H9 (cell line): ENCODE measurements at regions not wholly inside any gene's neighbourhood (a gene's known extent, or its start where the extent isn't known, plus 50 kb on each side); places are given as distances from the start of the nearest gene placed in this dataset.

Experiments
- DNase-seq: peaks from one replicate; pipeline ENCODE4 v3.0.0-alpha.2; 2017
- H2AFZ ChIP-seq: one replicate; pipeline ENCODE4 v1.6.1; 2013; ENCODE audit warnings: mild to moderate bottlenecking, low read length, control low read depth, moderate library complexity
- H2AK5ac ChIP-seq: 2 replicates; pipeline ENCODE4 v1.6.1; 2013; ENCODE audit warnings: low read length, control low read depth, mixed read lengths; ENCODE audit not compliant: insufficient read length
- H2BK120ac ChIP-seq: one replicate; pipeline ENCODE4 v1.6.1; 2013; ENCODE audit warnings: low read depth, mild to moderate bottlenecking, low read length, control low read depth, inconsistent platforms; ENCODE audit not compliant: poor library complexity, severe bottlenecking
- H2BK12ac ChIP-seq: 2 replicates; pipeline ENCODE4 v1.6.1; 2013; ENCODE audit warnings: low read length, control low read depth, mixed read lengths, low read depth; ENCODE audit not compliant: insufficient read length
- H2BK15ac ChIP-seq: 2 replicates; pipeline ENCODE4 v1.6.1; 2013; ENCODE audit warnings: low read depth, low read length, control low read depth
- H2BK20ac ChIP-seq: one replicate; pipeline ENCODE4 v1.6.1; 2013; ENCODE audit warnings: low read depth, mild to moderate bottlenecking, low read length, control low read depth, inconsistent platforms; ENCODE audit not compliant: poor library complexity, severe bottlenecking
- H2BK5ac ChIP-seq: 2 replicates; pipeline ENCODE4 v1.6.1; 2013; ENCODE audit warnings: low read length, control low read depth, mixed read lengths; ENCODE audit not compliant: insufficient read length
- H3K14ac ChIP-seq: 2 replicates; pipeline ENCODE4 v1.6.1; 2013; ENCODE audit warnings: low read length, control low read depth; ENCODE audit not compliant: insufficient read depth
- H3K18ac ChIP-seq: 2 replicates; pipeline ENCODE4 v1.6.1; 2013; ENCODE audit warnings: low read depth, mild to moderate bottlenecking, mixed read lengths, low read length, control low read depth; ENCODE audit not compliant: insufficient read length
- H3K23ac ChIP-seq: 2 replicates; pipeline ENCODE4 v1.6.1; 2013; ENCODE audit warnings: low read length, control low read depth, mixed read lengths, low read depth; ENCODE audit not compliant: insufficient read length
- H3K23me2 ChIP-seq: 2 replicates; pipeline ENCODE4 v1.6.1; 2013; ENCODE audit warnings: low read depth, mild to moderate bottlenecking, mixed read lengths, low read length, control low read depth; ENCODE audit not compliant: insufficient read length, poor library complexity, severe bottlenecking
- H3K27ac ChIP-seq: 2 replicates; pipeline ENCODE4 v1.5.1; 2013; ENCODE audit warnings: low read length, control low read depth, mixed read lengths, low read depth; ENCODE audit not compliant: insufficient read length
- H3K27me3 ChIP-seq: 2 replicates; pipeline ENCODE4 v1.6.1; 2013; ENCODE audit warnings: low read length, control low read depth, inconsistent platforms; ENCODE audit not compliant: insufficient read depth
- H3K4ac ChIP-seq: 2 replicates; pipeline ENCODE4 v1.6.1; 2013; ENCODE audit warnings: low read depth, mild to moderate bottlenecking, control low read depth, inconsistent platforms, low read length, moderate library complexity
- H3K4me1 ChIP-seq: 2 replicates; pipeline ENCODE4 v1.6.1; 2013; ENCODE audit warnings: low read length, control low read depth, inconsistent platforms; ENCODE audit not compliant: insufficient read depth
- H3K4me2 ChIP-seq: 2 replicates; pipeline ENCODE4 v1.6.1; 2013; ENCODE audit warnings: low read length, control low read depth, mixed read lengths; ENCODE audit not compliant: insufficient read length, insufficient read depth
- H3K56ac ChIP-seq: 2 replicates; pipeline ENCODE4 v1.6.1; 2013; ENCODE audit warnings: low read depth, mild to moderate bottlenecking, mixed read lengths, low read length, control low read depth; ENCODE audit not compliant: insufficient read length
- H3K79me1 ChIP-seq: 2 replicates; pipeline ENCODE4 v1.6.1; 2013; ENCODE audit warnings: low read depth, mild to moderate bottlenecking, moderate library complexity, low read length, control low read depth, inconsistent platforms; ENCODE audit not compliant: insufficient read depth, poor library complexity, severe bottlenecking
- H3K79me2 ChIP-seq: 2 replicates; pipeline ENCODE4 v1.6.1; 2013; ENCODE audit warnings: low read length, control low read depth, inconsistent platforms; ENCODE audit not compliant: insufficient read depth
- H3K9ac ChIP-seq: 2 replicates; pipeline ENCODE4 v1.6.1; 2013; ENCODE audit warnings: low read length, control low read depth, mixed read lengths; ENCODE audit not compliant: insufficient read length; ENCODE audit errors: extremely low read depth
- H3K9me3 ChIP-seq: one replicate; pipeline ENCODE4 v1.6.1; 2013; ENCODE audit warnings: low read depth, low read length, inconsistent platforms; ENCODE audit not compliant: control insufficient read depth
- H3T11ph ChIP-seq: one replicate; pipeline ENCODE4 v1.6.1; 2013; ENCODE audit warnings: mild to moderate bottlenecking, low read length, control low read depth, inconsistent platforms
- H4K20me1 ChIP-seq: one replicate; pipeline ENCODE4 v1.6.1; 2013; ENCODE audit not compliant: control insufficient read depth, insufficient read length, insufficient read depth
- H4K5ac ChIP-seq: 2 replicates; pipeline ENCODE4 v1.6.1; 2013; ENCODE audit warnings: low read depth, mild to moderate bottlenecking, mixed read lengths, low read length, control low read depth; ENCODE audit not compliant: insufficient read length
- H4K8ac ChIP-seq: replicated peaks from 2 replicates; pipeline ENCODE4 v1.6.1; 2013; ENCODE audit warnings: low read length, control low read depth, mixed read lengths, low read depth; ENCODE audit not compliant: insufficient read length
- H4K91ac ChIP-seq: 2 replicates; pipeline ENCODE4 v1.6.1; 2013; ENCODE audit warnings: low read depth, mild to moderate bottlenecking, moderate library complexity, mixed read lengths, low read length, control low read depth; ENCODE audit not compliant: insufficient read length
- H3K27ac Mint-ChIP-seq, 3 experiments: 2 replicates in 2 of 3; 3 replicates in 1 of 3; pipeline ENCODE4 v1.8.0; 2020 to 2021; ENCODE audit warnings: mixed read lengths in 3 of 3, mild to moderate bottlenecking in 1 of 3, moderate library complexity in 1 of 3
- H3K27me3 Mint-ChIP-seq: 2 replicates; pipeline ENCODE4 v1.8.0; 2021; ENCODE audit warnings: low read depth, mild to moderate bottlenecking, moderate library complexity, mixed read lengths
- H3K36me3 Mint-ChIP-seq, 3 experiments: 2 replicates in 2 of 3; 3 replicates in 1 of 3; pipeline ENCODE4 v1.8.0; 2020 to 2021; ENCODE audit warnings: low read depth in 3 of 3, mixed read lengths in 3 of 3; ENCODE audit not compliant: insufficient read depth in 1 of 3
- H3K4me1 Mint-ChIP-seq, 2 experiments: 2 replicates each; pipeline ENCODE4 v1.8.0; 2020; ENCODE audit warnings: mixed read lengths in 2 of 2
- H3K4me3 Mint-ChIP-seq, 2 experiments: 2 replicates in 1 of 2; 3 replicates in 1 of 2; pipeline ENCODE4 v1.8.0; 2020 to 2021; ENCODE audit warnings: mild to moderate bottlenecking in 2 of 2, mixed read lengths in 2 of 2, moderate library complexity in 1 of 2
- H3K9me3 Mint-ChIP-seq, 2 experiments: 2 replicates in 1 of 2; 3 replicates in 1 of 2; pipeline ENCODE4 v1.8.0; 2020; ENCODE audit warnings: mild to moderate bottlenecking in 2 of 2, mixed read lengths in 2 of 2, moderate library complexity in 1 of 2
- CTCF ChIP-seq: fragments of 200-600 bp; sonication (generic); conservative IDR thresholded peaks from 3 replicates; pipeline ENCODE4 v1.8.0; 2021; ENCODE audit warnings: antibody characterized with exemption, mild to moderate bottlenecking
- WGBS: extraction: QIAGEN DNeasy Blood & Tissue Kit; methylation state at CpG from one replicate; pipeline ENCODE4 v1.1.7; 2013; ENCODE audit warnings: missing lambda C conversion rate, low lambda C conversion rate, mixed read lengths; ENCODE audit not compliant: insufficient read length; ENCODE audit errors: extremely low coverage; 5-methylcytosine and 5-hydroxymethylcytosine counted together

- Histone ChIP-seq H3K23ac (no peak overlapping the region), H3K4me2 (no peak overlapping the region), H4K5ac (no peak overlapping the region), H3T11ph (no peak overlapping the region), H2BK5ac (no peak overlapping the region), H3K79me1 (no peaks in the 10 kb centered on the region), H2BK120ac (no peak overlapping the region), H3K56ac (no peak overlapping the region), H4K8ac (no peak overlapping the region), H3K4me1 (no peaks in the 10 kb centered on the region; the same call in 1 of the 2 replicates), H2AK5ac (no peak overlapping the region), H3K27ac (no peak overlapping the region), H4K91ac (no peak overlapping the region), H2BK20ac (no peak overlapping the region), H3K14ac (no peak overlapping the region), H3K9me3 (no peaks in the 10 kb centered on the region), H3K23me2 (no peaks in the 10 kb centered on the region), H2BK12ac (no peak overlapping the region), H3K18ac (no peak overlapping the region), H3K27me3 (no peaks in the 10 kb centered on the region), H2AFZ (no peak overlapping the region), H3K79me2 (no peaks in the 10 kb centered on the region), H2BK15ac (no peak overlapping the region), H3K9ac (no peak overlapping the region), H3K4ac (no peak overlapping the region), H4K20me1 (no peaks in the 10 kb centered on the region)
- no peak for DNase-seq
- Mint-ChIP-seq H3K27me3 (no peaks in the 10 kb centered on the region), H3K4me3 (no peak overlapping the region), H3K27ac (no peak overlapping the region), H3K9me3 (peaks cover 54 to 55% of the 10 kb centered on the region in 2 experiments), H3K4me1 (peaks cover 3% of the 10 kb centered on the region in 2 experiments), H3K36me3 (peaks cover 0 to 3% (median 0%) of the 10 kb centered on the region in 3 experiments; a peak in 2 of 7 replicates)
- no peak for TF ChIP-seq CTCF
- no CpG with 5 or more reads among the region's 4 CpGs for WGBS
These were observed 64.5 kb downstream of the FTHL17 start for GRCh38 chrX:31007321-31007720.
